ENCODE measurements at regions not wholly inside any gene's neighbourhood (a gene's known extent, or its start where the extent isn't known, plus 50 kb on each side); places are given as distances from the start of the nearest gene placed in this dataset.

DNA sequence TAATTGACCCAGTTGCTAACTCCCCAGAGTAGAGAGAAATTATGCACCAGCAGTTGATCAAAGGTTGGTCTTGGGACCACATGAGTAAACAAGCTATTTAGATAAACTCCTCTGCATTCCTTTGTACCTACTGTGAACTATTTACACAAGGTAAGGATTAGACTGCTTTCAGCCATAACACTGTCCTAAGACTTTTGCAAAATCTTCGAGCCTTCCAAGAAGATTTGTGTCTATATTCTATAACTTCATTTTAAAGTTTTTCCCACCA lies 108.5 kb upstream of the UNC13C start:
- no peak for DNase-seq (ENCODE audit: insufficient read length, low spot score)

DNA sequence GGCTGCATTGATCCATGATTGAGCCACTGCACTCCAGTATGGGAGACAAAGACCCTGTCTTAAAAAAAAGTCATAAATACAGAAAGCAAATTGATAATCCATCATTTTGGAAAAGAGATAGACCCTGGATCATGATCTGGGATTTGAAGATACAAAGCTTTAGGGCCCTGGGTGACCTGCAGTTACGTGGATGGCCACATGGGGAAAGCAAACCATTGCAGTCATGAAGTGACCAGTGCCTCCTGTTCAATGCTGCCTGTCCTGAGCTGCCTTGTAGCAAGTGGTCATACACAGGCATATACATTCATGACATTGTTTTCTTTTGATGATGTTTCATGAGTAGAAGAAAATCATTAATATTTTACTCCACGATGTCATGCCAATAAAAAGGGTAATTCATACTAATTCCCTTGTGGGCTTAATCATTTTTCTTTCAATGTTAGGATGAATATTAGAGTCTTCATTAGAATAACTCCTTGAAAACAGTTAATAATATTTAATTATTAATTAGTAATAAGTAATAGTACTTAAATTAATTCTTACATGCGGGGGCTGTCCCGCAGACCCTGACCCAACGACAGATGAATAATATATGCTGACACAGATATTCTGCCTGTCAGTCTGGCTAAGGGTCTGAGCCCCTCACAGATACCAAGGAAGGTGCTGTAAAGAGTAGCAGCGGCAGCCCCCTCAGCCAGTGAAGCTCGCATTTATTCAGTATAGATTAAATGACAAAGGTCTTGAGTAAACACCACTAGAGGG lies 109.0 kb upstream of the UNC13C start:
- DNase-seq (ENCODE audit: insufficient read length, low spot score) (peak; percentile 3), FAIRE-seq (no peak)
- no peak for TF ChIP-seq POLR2A (IDR thresholded peaks at IDR 0.05; ENCODE audit: low read depth, low read length)

More for the DNA sequence above, 108.5 kb upstream of the UNC13C start:
- no peak for TF ChIP-seq POLR2A (IDR thresholded peaks at IDR 0.05; ENCODE audit: low read depth, low read length)
- FAIRE-seq, result no peak

DNA sequence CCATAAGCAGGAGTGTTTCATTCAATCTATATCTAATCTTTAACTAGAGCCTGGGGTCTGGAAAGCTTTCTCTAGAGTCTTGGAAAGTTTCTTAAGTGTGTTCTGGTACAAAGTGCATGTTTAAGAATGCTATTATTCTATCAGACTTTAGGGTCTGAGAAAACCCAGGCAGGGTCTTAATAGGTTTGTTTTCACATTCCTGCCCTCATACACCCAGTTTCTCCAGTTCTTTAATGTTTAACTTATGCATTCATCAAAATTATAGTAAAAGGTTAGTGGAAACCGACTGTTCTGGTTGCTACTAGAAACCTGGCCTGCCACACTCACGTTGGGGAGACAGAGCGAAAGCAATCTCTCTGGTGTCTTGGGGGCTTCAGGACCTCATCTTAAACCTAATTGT lies 102.9 kb upstream of the WDR72 start:
- no peak for TF ChIP-seq POLR2A (IDR thresholded peaks at IDR 0.05; ENCODE audit: low read depth, low read length)
- FAIRE-seq, result no peak
- DNase-seq (ENCODE audit: insufficient read length, low spot score), result no peak

DNA sequence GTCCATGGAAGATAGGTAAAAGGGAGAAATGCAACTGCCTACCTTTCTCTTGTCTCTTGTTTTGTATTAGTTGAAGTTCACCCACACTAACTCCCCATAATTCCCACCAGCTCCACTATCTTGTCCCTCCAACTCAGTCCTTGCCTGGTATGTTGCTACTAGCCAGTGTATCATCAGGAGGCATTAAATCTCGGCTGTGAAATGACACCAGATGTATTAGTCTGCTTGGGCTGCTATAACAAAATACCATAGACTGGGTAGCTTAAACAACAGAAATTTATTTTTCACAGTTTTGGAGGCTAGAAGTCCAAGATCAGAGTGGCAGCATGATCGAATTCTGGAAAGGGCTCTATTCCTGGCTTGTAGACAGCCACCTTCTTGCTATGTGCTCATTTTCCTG lies 102.3 kb upstream of the WDR72 start:
- no peak for TF ChIP-seq POLR2A (IDR thresholded peaks at IDR 0.05; ENCODE audit: low read depth, low read length)
- FAIRE-seq, result no peak
- DNase-seq (ENCODE audit: insufficient read length, low spot score), result no peak

DNA sequence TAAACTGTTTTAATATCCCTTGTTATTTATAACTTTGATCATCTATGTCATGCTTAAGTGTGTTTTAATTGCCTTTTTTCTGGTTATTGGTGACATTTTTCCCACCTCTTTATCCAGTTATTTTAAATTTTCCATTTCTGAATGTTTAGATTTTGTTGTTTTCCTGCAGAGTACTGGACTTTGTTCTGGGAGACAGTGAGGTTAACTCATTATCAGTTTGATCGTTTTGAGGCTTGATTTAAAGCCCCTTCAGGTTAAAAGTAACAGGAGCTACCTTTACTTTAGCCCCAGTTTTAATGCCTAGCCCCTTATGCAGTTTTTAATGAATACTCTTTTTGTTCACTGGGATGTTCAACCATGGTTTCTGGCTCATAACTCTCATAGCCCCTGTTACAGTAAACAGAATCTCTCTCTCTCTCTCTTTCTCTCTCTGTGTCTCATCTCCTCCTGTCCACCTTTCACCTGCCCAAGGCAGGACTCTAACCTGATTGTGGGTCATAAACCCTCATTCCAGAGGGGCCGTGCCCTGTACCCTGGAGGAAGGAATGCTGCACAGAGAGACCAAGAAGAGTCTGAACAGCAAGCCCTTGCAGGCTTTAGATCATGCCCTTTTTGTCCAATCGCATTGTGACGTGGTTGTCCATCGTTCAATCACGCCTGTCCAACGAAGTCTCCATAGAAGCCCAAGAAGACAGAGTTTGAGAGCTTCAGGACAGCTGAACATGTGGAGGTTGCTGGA lies 91.8 kb upstream of the WDR72 start:
- FAIRE-seq (no peak), DNase-seq (ENCODE audit: insufficient read length, low spot score) (no peak)
- no peak for TF ChIP-seq POLR2A (IDR thresholded peaks at IDR 0.05; ENCODE audit: low read depth, low read length)

DNA sequence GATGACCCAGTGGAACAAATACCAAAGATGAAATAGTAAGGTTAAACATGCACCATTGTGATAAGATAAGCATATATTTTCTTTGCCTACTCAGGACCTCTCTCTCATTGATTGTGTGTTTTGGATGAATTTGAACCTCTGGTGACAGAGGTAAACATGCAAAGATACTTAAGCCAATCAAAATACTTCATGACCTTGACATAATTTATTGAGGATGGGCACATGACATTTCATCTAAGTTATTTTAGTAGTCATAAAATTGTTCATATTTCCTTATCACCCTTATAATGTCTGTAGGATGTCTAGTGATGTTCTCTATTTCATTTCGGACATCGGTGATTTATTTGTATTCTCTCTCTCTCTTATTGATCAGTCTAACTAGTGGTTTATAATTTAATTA lies 88.3 kb upstream of the WDR72 start:
- FAIRE-seq (no peak), DNase-seq (ENCODE audit: insufficient read length, low spot score) (no peak)
- TF ChIP-seq POLR2A (IDR thresholded peaks at IDR 0.05; ENCODE audit: low read depth, low read length), result no peak

DNA sequence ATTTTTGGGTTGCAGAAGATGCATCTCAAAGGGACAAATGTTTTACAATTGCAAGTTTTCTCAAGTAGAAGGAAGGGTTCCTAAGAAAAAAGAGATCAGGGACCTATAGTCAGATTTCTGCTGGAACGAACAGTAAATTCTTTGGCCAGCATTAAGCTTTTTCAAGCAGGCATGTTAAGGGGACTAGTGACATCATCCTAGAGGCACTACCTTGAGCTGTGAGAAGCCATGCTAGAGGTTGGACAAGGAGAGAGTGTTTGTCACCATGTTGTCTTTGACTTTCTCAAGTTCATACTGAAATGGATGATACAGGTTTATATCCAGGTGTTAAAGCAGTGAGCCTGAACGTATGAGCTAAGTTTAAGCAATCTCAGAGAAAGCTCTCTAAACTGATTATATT lies 85.2 kb upstream of the WDR72 start:
- TF ChIP-seq POLR2A (IDR thresholded peaks at IDR 0.05; ENCODE audit: low read depth, low read length), result no peak
- no peak for DNase-seq (ENCODE audit: insufficient read length, low spot score)
- FAIRE-seq, result no peak

DNA sequence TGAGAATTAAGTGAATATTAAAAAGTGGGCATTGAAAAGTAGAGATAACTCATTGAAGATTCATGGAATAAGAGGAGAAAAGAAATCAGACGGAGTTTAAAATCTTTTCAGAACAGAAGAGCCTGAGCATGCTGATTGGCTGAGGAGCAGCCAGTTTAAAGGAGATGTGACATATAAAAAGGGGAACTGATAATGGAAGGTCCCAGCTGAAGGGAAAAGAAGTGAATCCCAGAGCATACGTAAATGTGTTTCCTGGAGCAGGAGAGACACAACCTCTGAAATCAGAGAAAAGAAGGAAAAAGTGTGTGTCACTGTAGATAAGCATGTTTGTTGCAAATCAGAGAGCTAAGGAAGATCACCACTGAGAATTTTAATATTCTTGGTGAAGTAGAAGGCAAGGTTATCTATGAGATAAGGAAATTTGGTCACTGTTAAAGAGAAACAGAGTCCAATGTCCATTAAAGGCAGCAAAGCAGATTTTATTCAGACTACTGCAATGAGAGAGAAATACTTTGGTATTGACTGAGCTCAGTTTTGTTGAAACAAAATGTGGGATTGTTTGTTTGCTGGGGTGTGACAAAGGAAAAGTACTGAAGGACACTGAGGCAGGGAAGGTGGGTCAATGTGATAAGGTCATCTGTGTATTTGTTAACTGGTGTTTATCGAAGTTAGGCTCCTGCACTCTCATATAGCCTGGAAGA lies 84.6 kb upstream of the WDR72 start:
- no peak for TF ChIP-seq POLR2A (IDR thresholded peaks at IDR 0.05; ENCODE audit: low read depth, low read length)
- DNase-seq (ENCODE audit: insufficient read length, low spot score) (no peak), FAIRE-seq (no peak)

DNA sequence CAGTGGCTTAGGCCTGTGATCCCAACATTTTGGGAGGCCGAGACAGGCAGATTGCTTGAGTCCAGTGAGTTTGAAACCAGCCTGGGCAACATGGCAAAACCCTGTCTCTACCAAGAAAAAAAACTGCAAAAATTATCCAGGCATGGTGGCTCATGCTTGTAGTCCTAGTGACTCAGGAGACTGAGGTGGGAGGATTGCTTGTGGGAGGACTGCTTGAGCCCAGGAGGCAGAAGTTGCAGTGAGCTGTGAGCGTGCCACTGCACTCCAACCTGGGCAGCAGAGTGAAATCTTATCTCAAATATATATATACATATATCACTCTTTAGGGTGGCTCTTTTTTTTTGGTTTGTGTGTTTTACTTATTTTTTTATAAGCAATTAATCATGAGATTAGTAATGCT lies 83.7 kb upstream of the WDR72 start:
- no peak for FAIRE-seq
- DNase-seq (ENCODE audit: insufficient read length, low spot score), result no peak
- TF ChIP-seq POLR2A (IDR thresholded peaks at IDR 0.05; ENCODE audit: low read depth, low read length), result no peak

DNA sequence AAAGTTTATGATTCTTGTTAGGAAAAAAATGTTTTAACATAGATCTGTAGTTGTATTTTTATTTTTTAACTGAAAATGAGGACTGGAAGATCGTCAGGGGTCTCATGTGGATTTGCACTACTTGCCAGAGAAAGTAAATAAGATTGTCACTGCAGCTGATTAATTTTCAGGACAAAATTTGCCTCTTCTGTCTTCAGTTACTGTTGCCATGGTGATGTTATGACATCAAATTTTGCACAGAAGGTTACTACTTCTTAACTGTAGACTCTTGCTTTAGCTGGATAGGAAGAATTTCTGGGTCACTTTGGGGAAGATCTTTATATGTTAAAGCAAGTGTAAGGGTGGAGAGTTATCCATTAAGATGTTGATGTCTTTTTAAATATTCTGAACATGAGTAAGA lies 82.2 kb upstream of the WDR72 start:
- FAIRE-seq, result no peak
- no peak for DNase-seq (ENCODE audit: insufficient read length, low spot score)
- no peak for TF ChIP-seq POLR2A (IDR thresholded peaks at IDR 0.05; ENCODE audit: low read depth, low read length)

DNA sequence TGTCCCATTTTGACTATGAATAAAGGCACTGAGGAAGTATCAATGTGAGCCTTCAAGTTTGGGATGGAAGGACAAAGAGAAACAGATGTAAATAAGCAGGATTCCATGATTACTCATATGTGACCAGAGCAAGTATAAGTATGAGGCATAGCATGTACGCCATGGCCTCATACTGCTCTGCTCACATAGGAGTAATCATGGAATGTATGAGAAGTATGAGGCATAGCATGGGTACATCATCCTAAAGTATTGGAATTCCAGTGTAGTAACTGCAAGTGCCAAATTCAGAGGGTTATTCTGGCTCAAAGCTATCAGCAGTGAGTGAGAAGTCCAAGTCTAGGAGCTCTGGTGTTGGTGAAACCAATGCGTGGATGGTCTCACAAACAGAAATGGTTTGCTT lies 81.2 kb upstream of the WDR72 start:
- TF ChIP-seq POLR2A (IDR thresholded peaks at IDR 0.05; ENCODE audit: low read depth, low read length), result no peak
- FAIRE-seq (no peak), DNase-seq (ENCODE audit: insufficient read length, low spot score) (no peak)

DNA sequence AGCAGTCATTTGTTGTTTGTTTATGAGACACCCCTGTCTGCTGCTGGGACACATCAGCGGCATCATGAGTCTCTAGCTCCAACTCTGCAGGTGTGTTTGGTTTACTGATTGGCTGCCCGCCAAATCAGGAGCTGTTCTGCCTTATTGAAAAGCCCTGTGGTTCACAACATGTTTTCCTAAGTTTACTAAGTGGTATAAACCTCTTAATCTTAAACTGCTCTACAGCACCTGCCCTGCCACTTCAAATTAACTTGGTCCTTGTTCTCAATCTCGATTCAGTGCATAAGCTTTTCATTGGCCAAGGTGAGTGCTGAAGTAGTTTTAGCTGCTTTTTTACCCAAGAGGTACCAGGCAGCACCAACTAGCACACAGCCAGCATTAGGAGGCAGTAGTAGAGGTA lies 77.8 kb upstream of the WDR72 start:
- no peak for FAIRE-seq
- no peak for DNase-seq (ENCODE audit: insufficient read length, low spot score)
- TF ChIP-seq POLR2A (IDR thresholded peaks at IDR 0.05; ENCODE audit: low read depth, low read length), result no peak

DNA sequence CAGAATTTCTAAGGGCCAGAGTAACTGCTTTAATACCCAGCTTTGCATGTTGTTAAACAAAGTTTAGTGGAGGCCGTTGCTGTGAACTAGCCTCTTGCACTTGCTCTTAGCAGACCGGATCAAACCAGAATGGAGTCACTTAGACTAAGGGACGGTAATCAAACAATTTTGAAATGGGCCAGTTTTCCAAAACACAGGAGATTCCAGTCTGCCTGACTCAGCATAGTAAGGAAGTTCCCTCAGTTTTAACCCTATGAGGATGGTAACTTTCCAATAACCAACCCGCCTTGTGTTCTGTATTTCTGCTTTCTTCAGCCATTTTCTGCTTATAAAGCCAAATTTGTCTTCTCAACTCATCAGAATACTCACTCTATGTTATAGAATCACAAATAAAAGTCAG lies 77.2 kb upstream of the WDR72 start:
- FAIRE-seq, result no peak
- TF ChIP-seq POLR2A (IDR thresholded peaks at IDR 0.05; ENCODE audit: low read depth, low read length), result no peak
- no peak for DNase-seq (ENCODE audit: insufficient read length, low spot score)

DNA sequence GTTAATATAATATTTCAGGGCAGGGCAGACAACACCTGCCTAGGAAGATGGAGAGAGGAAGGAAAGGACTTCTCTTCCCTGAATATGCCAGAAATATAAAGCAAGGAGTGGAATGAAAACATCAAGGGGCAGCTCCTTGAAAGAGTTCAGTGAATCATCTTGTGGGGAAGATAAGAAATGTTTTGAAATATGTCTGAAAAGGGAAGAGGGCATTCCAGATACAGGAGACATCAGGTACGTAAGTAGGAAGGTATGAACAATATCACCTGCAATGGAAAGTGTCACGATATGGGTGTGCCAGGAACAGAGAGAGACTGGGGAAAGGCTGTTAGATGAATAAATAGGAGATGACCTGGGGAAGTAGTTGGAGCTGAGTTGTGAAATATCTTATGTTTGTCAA lies 75.8 kb upstream of the WDR72 start:
- TF ChIP-seq POLR2A (IDR thresholded peaks at IDR 0.05; ENCODE audit: low read depth, low read length), result no peak
- no peak for DNase-seq (ENCODE audit: insufficient read length, low spot score)
- no peak for FAIRE-seq

DNA sequence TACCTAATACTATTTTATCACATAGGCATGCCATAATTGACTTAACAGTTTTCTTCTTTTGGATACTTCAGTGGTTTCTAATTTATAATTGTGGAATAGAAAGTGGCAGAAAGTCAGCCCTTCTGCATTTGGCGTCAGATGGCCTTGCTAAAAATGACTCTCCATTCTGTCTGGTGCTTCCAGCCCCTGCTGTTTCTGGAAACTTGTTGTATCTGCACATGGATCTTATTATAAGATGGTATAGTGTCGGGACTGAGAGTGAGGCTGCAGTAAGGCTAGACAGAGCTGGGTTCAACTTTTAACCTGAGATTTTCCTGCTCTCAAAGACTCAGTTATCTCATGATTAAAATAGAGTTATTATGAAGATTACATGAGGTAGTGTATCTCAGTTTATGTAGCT lies 74.8 kb upstream of the WDR72 start:
- TF ChIP-seq POLR2A (IDR thresholded peaks at IDR 0.05; ENCODE audit: low read depth, low read length), result no peak
- DNase-seq (ENCODE audit: insufficient read length, low spot score) (no peak), FAIRE-seq (no peak)

All from H54 (cell line).